Activated T-cell treated with anti-CD3 and anti-CD28 coated beads, Interleukin-2, amount 50 U/mL, for 72 hours (primary cell): ENCODE measurements at regions not wholly inside any gene's neighbourhood (a gene's known extent, or its start where the extent isn't known, plus 50 kb on each side); places are given as distances from the start of the nearest gene placed in this dataset.

Experiments used
- ATAC-seq, 2 donors: fragments of 150-1000 bp; cut with Tn5 transposase; replicated peaks in 1 of 2; 2 replicates each; pipeline ENCODE4 v1.10.0; 2021; ENCODE audit warnings: moderate library complexity in 2 of 2, mild to moderate bottlenecking in 1 of 2
- DNase-seq, 2 donors: peaks; one replicate each; pipeline ENCODE4 v3.0.0; 2021 to 2022; ENCODE audit warnings: mixed read lengths in 1 of 2
- H3K27ac Mint-ChIP-seq: one replicate; pipeline ENCODE4 v1.8.0; 2022; ENCODE audit warnings: mild to moderate bottlenecking, moderate library complexity, mixed read lengths
- H3K27me3 Mint-ChIP-seq: one replicate; pipeline ENCODE4 v1.8.0; 2022; ENCODE audit warnings: low read depth, mixed read lengths
- H3K36me3 Mint-ChIP-seq, 2 donors: one replicate each; pipeline ENCODE4 v1.8.0; 2022; ENCODE audit warnings: mixed read lengths in 2 of 2, mild to moderate bottlenecking in 1 of 2; ENCODE audit not compliant: insufficient read depth in 2 of 2
- H3K4me1 Mint-ChIP-seq: one replicate; pipeline ENCODE4 v1.8.0; 2022; ENCODE audit warnings: low read depth, mixed read lengths
- H3K4me3 Mint-ChIP-seq, 2 donors: one replicate each; pipeline ENCODE4 v1.8.0; 2022; ENCODE audit warnings: mild to moderate bottlenecking in 2 of 2, mixed read lengths in 2 of 2, moderate library complexity in 2 of 2
- H3K9me3 Mint-ChIP-seq, 2 donors: one replicate each; pipeline ENCODE4 v1.8.0; 2022; ENCODE audit warnings: mixed read lengths in 2 of 2

GRCh38 chr9:34907044-34907443 is 51.0 kb upstream of the PHF24 start:
- Mint-ChIP-seq H3K4me1 (no peaks in the 10 kb centered on the region), H3K4me3 (no peak overlapping the region), H3K36me3 (no peaks in the 10 kb centered on the region), H3K27me3 (peaks cover 36% of the 10 kb centered on the region), H3K27ac (no peak overlapping the region), H3K9me3 (no peaks in the 10 kb centered on the region)
- DNase-seq, result no peak
- no peak for ATAC-seq

GRCh38 chr9:34899535-34900158 is 58.4 kb upstream of the PHF24 start:
- no peaks in the 10 kb centered on the region for H3K9me3 Mint-ChIP-seq
- ATAC-seq, result peak; percentile 100
- H3K27ac Mint-ChIP-seq, result no peak overlapping the region

DNA sequence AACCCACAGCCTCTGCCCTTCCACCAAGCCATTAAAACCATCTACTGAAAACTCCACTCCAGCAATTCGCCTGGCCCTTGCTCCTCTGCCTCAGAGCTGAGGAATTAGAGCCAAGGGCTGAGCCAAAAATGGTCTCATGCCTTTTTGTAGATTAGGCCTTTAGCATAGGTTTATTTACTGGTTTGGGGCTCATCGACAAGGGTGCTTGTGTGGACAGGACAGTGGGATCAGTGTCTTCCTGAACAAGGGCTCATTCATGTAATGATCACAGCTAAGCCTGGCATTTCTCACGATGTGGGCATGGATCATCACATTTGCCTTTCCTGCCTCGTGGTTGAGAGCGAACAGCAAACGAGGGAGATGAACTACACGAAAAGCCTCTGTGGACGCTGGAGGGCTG is 59.2 kb upstream of the PHF24 start:
- Mint-ChIP-seq H3K4me1 (no peaks in the 10 kb centered on the region), H3K36me3 (no peaks in the 10 kb centered on the region), H3K9me3 (no peaks in the 10 kb centered on the region), H3K4me3 (no peak overlapping the region), H3K27ac (no peak overlapping the region), H3K27me3 (peaks cover 53% of the 10 kb centered on the region)
- DNase-seq (no peak), ATAC-seq (no peak)

More at GRCh38 chr9:34899535-34900158, 58.4 kb upstream of the PHF24 start:
- Mint-ChIP-seq H3K4me3 (no peak overlapping the region), H3K27me3 (peaks cover 46% of the 10 kb centered on the region), H3K4me1 (no peaks in the 10 kb centered on the region), H3K36me3 (no peaks in the 10 kb centered on the region)
- DNase-seq, result peak; percentile 76 to 83

DNA sequence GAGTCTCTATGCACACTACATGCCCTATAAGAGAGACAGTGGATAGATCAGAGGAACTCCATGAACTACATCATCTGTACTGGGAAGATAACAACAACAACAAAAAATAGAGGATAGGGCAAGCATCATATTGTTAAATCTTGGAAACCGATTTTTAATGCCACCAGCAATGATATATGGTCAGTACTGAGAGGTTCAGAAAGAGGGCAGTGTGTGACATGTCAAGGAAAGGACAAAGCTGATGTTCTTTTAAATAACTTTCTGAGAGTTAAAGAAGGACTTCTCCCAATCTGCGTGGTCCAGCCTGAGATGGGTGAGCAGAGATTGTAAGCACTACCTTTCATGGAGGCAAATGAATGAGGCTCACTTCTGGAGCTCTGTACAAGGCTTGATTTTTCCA is 62.0 kb upstream of the PHF24 start:
- no peaks in the 10 kb centered on the region for H3K36me3 Mint-ChIP-seq
- no peaks in the 10 kb centered on the region for H3K9me3 Mint-ChIP-seq
- ATAC-seq, result no peak
- H3K4me3 Mint-ChIP-seq, result no peak overlapping the region
- H3K27ac Mint-ChIP-seq, result no peak overlapping the region
- no peaks in the 10 kb centered on the region for H3K4me1 Mint-ChIP-seq
- H3K27me3 Mint-ChIP-seq, result peaks cover 73% of the 10 kb centered on the region
- no peak for DNase-seq

- H3K4me1 Mint-ChIP-seq, result no peaks in the 10 kb centered on the region
- DNase-seq, result no peak
- H3K36me3 Mint-ChIP-seq, result no peaks in the 10 kb centered on the region
- no peak for ATAC-seq
- H3K9me3 Mint-ChIP-seq, result no peaks in the 10 kb centered on the region
- peaks cover 58% of the 10 kb centered on the region for H3K27me3 Mint-ChIP-seq
- no peak overlapping the region for H3K27ac Mint-ChIP-seq
- no peak overlapping the region for H3K4me3 Mint-ChIP-seq
Measured at GRCh38 chr9:34892886-34893285, 65.2 kb upstream of the PHF24 start.

DNA sequence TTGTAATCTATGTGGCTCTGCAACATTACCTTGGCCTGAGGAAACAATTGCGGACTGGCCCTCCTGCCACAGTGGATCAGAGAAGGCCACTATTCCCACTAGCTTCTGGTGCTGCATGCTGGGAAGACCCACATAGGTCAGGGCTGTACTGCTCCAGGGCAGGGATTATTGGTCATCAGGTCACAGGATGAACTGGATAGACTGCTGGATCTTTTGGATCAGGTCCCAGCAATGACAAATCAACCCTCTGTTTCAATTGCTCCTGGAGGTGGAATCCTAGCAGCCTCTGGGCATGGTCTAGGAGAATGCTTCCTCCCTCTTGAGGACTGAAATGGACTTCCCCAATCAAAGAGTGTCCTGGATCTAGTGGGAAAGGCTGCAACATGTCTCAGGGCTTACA is 66.7 kb upstream of the PHF24 start:
- H3K36me3 Mint-ChIP-seq, result no peaks in the 10 kb centered on the region
- no peak overlapping the region for H3K27ac Mint-ChIP-seq
- H3K27me3 Mint-ChIP-seq, result peaks cover 45% of the 10 kb centered on the region
- no peaks in the 10 kb centered on the region for H3K9me3 Mint-ChIP-seq
- ATAC-seq (no peak), DNase-seq (no peak)
- H3K4me3 Mint-ChIP-seq, result no peak overlapping the region
- no peaks in the 10 kb centered on the region for H3K4me1 Mint-ChIP-seq

DNA sequence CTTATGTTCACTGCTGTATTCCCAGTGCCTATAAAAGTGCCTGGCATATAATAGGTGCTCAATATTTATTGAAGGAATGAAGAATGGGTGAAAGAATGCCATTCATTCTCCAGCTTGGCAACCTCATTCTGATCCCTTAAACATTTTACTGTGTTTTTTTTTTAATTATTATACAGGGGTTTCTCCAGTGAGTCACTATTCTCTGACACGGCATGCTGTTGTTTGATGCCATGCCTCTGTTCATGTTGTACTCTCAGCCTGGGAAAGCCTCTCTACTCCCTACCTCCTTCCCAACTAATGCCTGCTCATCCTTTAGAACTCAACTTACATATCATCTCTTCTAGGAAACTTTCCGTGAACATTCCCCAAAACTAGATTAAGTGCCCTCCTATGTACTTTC is 70.2 kb upstream of the PHF24 start:
- no peaks in the 10 kb centered on the region for H3K36me3 Mint-ChIP-seq
- no peak for DNase-seq
- no peaks in the 10 kb centered on the region for H3K4me1 Mint-ChIP-seq
- H3K9me3 Mint-ChIP-seq, result no peaks in the 10 kb centered on the region
- peaks cover 12% of the 10 kb centered on the region for H3K27me3 Mint-ChIP-seq
- ATAC-seq, result no peak
- H3K27ac Mint-ChIP-seq, result no peak overlapping the region
- no peak overlapping the region for H3K4me3 Mint-ChIP-seq

DNA sequence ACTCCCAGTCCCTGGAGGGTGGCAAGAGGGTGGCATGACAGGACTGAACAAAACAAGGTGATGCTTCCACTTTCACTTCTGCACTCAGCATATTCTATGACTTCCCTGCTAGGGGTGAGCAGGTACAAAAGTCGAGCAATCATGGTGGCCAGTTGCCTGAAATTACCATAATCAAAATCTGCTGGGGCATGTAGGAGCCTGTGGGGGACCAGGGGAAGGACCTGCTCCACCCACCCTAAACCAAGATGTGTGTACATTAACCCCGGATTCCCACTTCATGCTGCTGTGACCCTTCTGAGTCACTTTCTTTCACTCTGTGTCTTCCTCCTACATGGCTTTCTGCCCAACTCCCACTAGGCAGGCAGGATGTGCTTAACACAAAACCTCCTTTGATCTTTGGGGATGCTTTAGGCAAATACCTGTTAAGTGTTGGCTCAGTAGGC is 73.3 kb upstream of the PHF24 start:
- Mint-ChIP-seq H3K4me3 (no peak overlapping the region), H3K36me3 (no peaks in the 10 kb centered on the region), H3K9me3 (no peaks in the 10 kb centered on the region), H3K4me1 (no peaks in the 10 kb centered on the region), H3K27ac (no peak overlapping the region), H3K27me3 (peaks cover 11% of the 10 kb centered on the region)
- DNase-seq (peak; percentile 36 to 52), ATAC-seq (peak; percentile 92 to 94)

GRCh38 chr9:34876096-34876495 is 82.0 kb upstream of the PHF24 start:
- no peak for ATAC-seq
- Mint-ChIP-seq H3K27me3 (peaks cover 39% of the 10 kb centered on the region), H3K27ac (no peak overlapping the region), H3K4me3 (no peak overlapping the region), H3K36me3 (no peaks in the 10 kb centered on the region), H3K9me3 (no peaks in the 10 kb centered on the region), H3K4me1 (no peaks in the 10 kb centered on the region)
- no peak for DNase-seq

DNA sequence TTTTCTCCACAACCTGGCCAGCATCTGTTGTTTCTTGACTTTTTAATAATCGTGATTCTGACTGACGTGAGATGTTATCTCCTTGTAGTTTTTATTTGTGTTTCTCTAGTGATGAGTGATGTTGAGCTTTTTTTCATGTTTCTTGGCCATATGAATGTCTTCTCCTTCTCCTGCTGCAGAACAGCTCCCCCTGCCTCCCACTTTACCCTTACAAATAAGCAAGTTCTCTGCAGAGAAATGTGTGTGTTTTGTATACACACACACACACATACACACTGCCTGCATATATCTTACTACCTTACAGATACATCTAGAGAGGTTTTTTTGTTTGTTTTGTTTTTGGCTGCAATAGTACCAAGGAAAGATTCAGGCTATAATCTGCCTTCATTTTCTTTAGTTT is 88.7 kb upstream of the PHF24 start:
- no peak for ATAC-seq
- Mint-ChIP-seq H3K4me3 (no peak overlapping the region), H3K36me3 (no peaks in the 10 kb centered on the region), H3K4me1 (no peaks in the 10 kb centered on the region), H3K27ac (no peak overlapping the region), H3K9me3 (no peaks in the 10 kb centered on the region), H3K27me3 (peaks cover 29% of the 10 kb centered on the region)
- no peak for DNase-seq

GRCh38 chr9:34866614-34867013 is 91.5 kb upstream of the PHF24 start:
- peaks cover 4 to 9% of the 10 kb centered on the region in 2 donors for H3K9me3 Mint-ChIP-seq
- no peak overlapping the region for H3K4me3 Mint-ChIP-seq
- DNase-seq, result no peak
- ATAC-seq, result no peak
- H3K36me3 Mint-ChIP-seq, result peaks cover 4 to 5% of the 10 kb centered on the region in 2 donors
- H3K27me3 Mint-ChIP-seq, result peaks cover 36% of the 10 kb centered on the region
- no peaks in the 10 kb centered on the region for H3K4me1 Mint-ChIP-seq
- no peak overlapping the region for H3K27ac Mint-ChIP-seq

- H3K4me1 Mint-ChIP-seq, result no peaks in the 10 kb centered on the region
- no peak for ATAC-seq
- peaks cover 4 to 9% of the 10 kb centered on the region in 2 donors for H3K9me3 Mint-ChIP-seq
- peaks cover 21% of the 10 kb centered on the region for H3K27me3 Mint-ChIP-seq
- H3K36me3 Mint-ChIP-seq, result peaks cover 4 to 7% of the 10 kb centered on the region in 2 donors
- no peak overlapping the region for H3K27ac Mint-ChIP-seq
- no peak for DNase-seq
- H3K4me3 Mint-ChIP-seq, result no peak overlapping the region
Measured at GRCh38 chr9:34863426-34863825, 94.7 kb upstream of the PHF24 start.

DNA sequence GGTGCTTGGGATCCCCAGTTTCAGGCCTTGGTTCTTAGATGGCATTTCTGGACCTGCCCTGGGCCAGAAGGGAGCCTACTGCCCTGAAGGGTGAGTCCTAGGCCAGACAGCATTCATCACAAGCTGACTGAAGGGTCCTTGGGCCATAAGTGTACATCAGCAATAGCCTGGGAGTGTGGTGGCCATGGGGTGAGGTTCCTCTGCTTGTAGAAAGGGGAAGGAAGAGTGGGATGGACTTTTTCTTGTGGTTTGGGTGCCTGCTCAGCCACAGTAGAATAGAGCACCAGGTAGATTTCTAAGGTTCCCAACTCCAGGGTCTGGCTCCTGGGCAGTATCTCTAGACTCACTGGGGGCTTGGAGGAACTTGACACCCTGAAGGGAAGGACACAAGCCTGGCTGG is 95.2 kb upstream of the PHF24 start:
- no peak for DNase-seq
- no peaks in the 10 kb centered on the region for H3K4me1 Mint-ChIP-seq

GRCh38 chr9:34862043-34862442 is 96.0 kb upstream of the PHF24 start:
- ATAC-seq (no peak), DNase-seq (no peak)
- Mint-ChIP-seq H3K9me3 (peaks cover 10 to 11% of the 10 kb centered on the region in 2 donors), H3K4me3 (no peak overlapping the region), H3K27ac (no peak overlapping the region), H3K36me3 (peaks cover 6 to 7% of the 10 kb centered on the region in 2 donors), H3K4me1 (no peaks in the 10 kb centered on the region), H3K27me3 (peaks cover 21% of the 10 kb centered on the region)

More for the DNA sequence above, 95.2 kb upstream of the PHF24 start:
- Mint-ChIP-seq H3K9me3 (peaks cover 7 to 9% of the 10 kb centered on the region in 2 donors), H3K27me3 (peaks cover 21% of the 10 kb centered on the region), H3K36me3 (peaks cover 4 to 7% of the 10 kb centered on the region in 2 donors), H3K4me3 (no peak overlapping the region), H3K27ac (no peak overlapping the region)
- no peak for ATAC-seq
